ENCODE measurements at regions not wholly inside any gene's neighbourhood (a gene's known extent, or its start where the extent isn't known, plus 50 kb on each side); places are given as distances from the start of the nearest gene placed in this dataset.

DNA sequence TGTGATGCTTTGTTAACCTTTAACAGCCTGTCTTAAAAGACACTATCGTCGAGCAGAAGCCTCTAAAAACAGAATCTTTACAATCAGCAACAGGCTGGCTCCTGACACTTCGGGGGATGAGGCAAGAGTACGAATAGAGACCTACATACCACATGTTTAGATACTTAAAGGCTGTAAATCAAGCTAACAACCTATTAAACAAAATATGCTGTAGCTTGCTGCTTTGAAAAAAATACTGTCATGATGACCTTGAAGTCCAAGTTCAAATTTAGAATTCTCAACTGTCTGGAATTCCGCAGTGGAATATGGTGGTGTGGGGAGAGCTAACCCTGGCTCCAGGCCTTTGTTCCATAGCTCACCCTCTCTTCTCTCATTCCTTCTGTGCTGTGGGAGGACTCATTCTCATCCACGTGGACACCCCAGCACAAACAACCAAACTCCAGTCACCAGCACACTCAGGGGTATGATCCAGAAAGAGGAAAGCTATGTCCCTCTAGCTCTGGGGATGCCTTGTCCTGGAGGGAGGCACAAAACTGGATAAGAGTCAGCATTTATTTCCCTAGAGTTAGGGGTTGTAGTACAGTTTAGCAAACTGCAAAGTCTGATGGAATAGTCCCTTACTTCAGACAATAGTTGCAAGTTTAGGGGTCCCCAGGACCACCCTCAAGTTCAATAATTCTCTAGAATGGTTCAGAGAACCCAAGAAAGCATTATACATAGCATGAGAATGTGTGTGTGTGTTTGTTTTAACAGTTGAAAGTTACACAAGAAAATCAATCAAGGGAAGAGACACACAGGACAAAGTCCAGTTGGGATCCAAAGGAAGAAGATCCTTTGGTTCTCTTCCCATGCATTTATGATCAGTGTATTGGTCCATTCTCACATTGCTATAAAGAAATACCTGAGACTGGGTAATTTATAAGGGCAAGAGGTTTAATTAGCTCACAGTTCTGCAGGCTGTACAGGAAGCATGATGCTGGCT, 196.1 kb upstream of the SVIL start (continued):
- TF ChIP-seq ZNF687 (CRISPR knock-in tag; IDR thresholded peaks at IDR 0.05) (no peak), HMG20A (CRISPR knock-in tag; IDR thresholded peaks at IDR 0.05; ENCODE audit: borderline replicate concordance) (peak; percentile 61; the same call in 1 of the 2 replicates), PAXIP1 (CRISPR knock-in tag; conservative IDR thresholded peaks at IDR 0.05) (peak; percentile 68), MBNL3 (CRISPR knock-in tag; conservative IDR thresholded peaks at IDR 0.05) (no peak), ZNF788 (CRISPR knock-in tag; IDR thresholded peaks at IDR 0.05; ENCODE audit: borderline replicate concordance) (no peak), HNF4A (CRISPR knock-in tag; IDR thresholded peaks at IDR 0.05) (peak; percentile 92), FOSL2 (CRISPR knock-in tag; IDR thresholded peaks at IDR 0.05) (no peak), DPF2 (CRISPR knock-in tag; IDR thresholded peaks at IDR 0.05; ENCODE audit: borderline replicate concordance, low read depth) (0 out of 2 replicates have a peak, but pooled peaks have one; percentile 37), ZFP36 (IDR thresholded peaks at IDR 0.05; ENCODE audit: borderline replicate concordance, low read depth, low read length, partially characterized antibody) (no peak), ZNF253 (CRISPR knock-in tag; IDR thresholded peaks at IDR 0.05; ENCODE audit: borderline replicate concordance) (no peak), ATF4 (CRISPR knock-in tag; IDR thresholded peaks at IDR 0.05) (no peak), AHDC1 (CRISPR knock-in tag; IDR thresholded peaks at IDR 0.05; ENCODE audit: borderline replicate concordance) (peak; percentile 82)
